Neuronal stem cell (in vitro differentiated cells): ENCODE measurements at regions not wholly inside any gene's neighbourhood (a gene's known extent, or its start where the extent isn't known, plus 50 kb on each side); places are given as distances from the start of the nearest gene placed in this dataset.

Source experiments
- DNase-seq: peaks from one replicate; pipeline ENCODE4 v3.0.0-alpha.2; 2013; ENCODE audit warnings: low spot score
- H2AFZ ChIP-seq: one replicate; pipeline ENCODE4 v1.6.1; 2013; ENCODE audit warnings: mild to moderate bottlenecking, low read length, inconsistent platforms
- H2AK5ac ChIP-seq: 2 replicates; pipeline ENCODE4 v1.6.1; 2013; ENCODE audit warnings: low read depth, mild to moderate bottlenecking, inconsistent platforms, low read length, moderate library complexity, mixed read lengths
- H2BK120ac ChIP-seq: 2 replicates; pipeline ENCODE4 v1.6.1; 2013; ENCODE audit warnings: low read depth, mild to moderate bottlenecking, inconsistent platforms, low read length, moderate library complexity, mixed read lengths
- H2BK12ac ChIP-seq: one replicate; pipeline ENCODE4 v1.6.1; 2013; ENCODE audit warnings: low read length, inconsistent platforms
- H2BK15ac ChIP-seq: 2 replicates; pipeline ENCODE4 v1.6.1; 2013; ENCODE audit warnings: mild to moderate bottlenecking, low read length, inconsistent platforms, mixed read lengths
- H2BK5ac ChIP-seq: one replicate; pipeline ENCODE4 v1.6.1; 2013; ENCODE audit warnings: inconsistent platforms, mild to moderate bottlenecking, low read length, moderate library complexity
- H3K14ac ChIP-seq: one replicate; pipeline ENCODE4 v1.6.1; 2013; ENCODE audit warnings: low read length, inconsistent platforms
- H3K18ac ChIP-seq: 2 replicates; pipeline ENCODE4 v1.6.1; 2013; ENCODE audit warnings: low read length, inconsistent platforms
- H3K23ac ChIP-seq: 2 replicates; pipeline ENCODE4 v1.6.1; 2013; ENCODE audit warnings: low read depth, mild to moderate bottlenecking, mixed read lengths, low read length, inconsistent platforms; ENCODE audit not compliant: poor library complexity
- H3K27ac ChIP-seq: replicated peaks from 3 replicates; pipeline ENCODE4 v1.5.1; 2013; ENCODE audit warnings: low read length, inconsistent platforms
- H3K27me3 ChIP-seq, 3 experiments: 2 replicates each; pipeline ENCODE4 v1.6.1; 2013; ENCODE audit warnings: low read length in 3 of 3, mild to moderate bottlenecking in 2 of 3, inconsistent platforms in 1 of 3, low read depth in 1 of 3, mixed read lengths in 1 of 3, moderate library complexity in 1 of 3; ENCODE audit not compliant: control insufficient read depth in 3 of 3, insufficient read depth in 3 of 3
- H3K36me3 ChIP-seq, 2 donors: replicated peaks in 1 of 2; 2 replicates each; pipeline ENCODE4 v1.6.1; 2013; ENCODE audit warnings: low read length in 2 of 2; ENCODE audit not compliant: control insufficient read depth in 2 of 2, insufficient read depth in 2 of 2
- H3K4ac ChIP-seq: 2 replicates; pipeline ENCODE4 v1.6.1; 2013; ENCODE audit warnings: inconsistent platforms, mild to moderate bottlenecking, low read length, moderate library complexity
- H3K4me1 ChIP-seq, 2 donors: 1 replicate in 1 of 2; 2 replicates in 1 of 2; pipeline ENCODE4 v1.6.1; 2013; ENCODE audit warnings: low read length in 2 of 2, low read depth in 1 of 2; ENCODE audit not compliant: control insufficient read depth in 2 of 2, insufficient read depth in 1 of 2
- H3K4me2 ChIP-seq: one replicate; pipeline ENCODE4 v1.6.1; 2013; ENCODE audit warnings: mild to moderate bottlenecking, low read length, inconsistent platforms; ENCODE audit not compliant: insufficient read depth, poor library complexity, severe bottlenecking
- H3K4me3 ChIP-seq, 2 donors: 2 replicates each; pipeline ENCODE4 v1.5.1; 2013; ENCODE audit warnings: low read length in 2 of 2, mild to moderate bottlenecking in 2 of 2, inconsistent platforms in 1 of 2, moderate library complexity in 1 of 2
- H3K79me1 ChIP-seq: one replicate; pipeline ENCODE4 v1.6.1; 2013; ENCODE audit warnings: low read depth, mild to moderate bottlenecking, inconsistent platforms, low read length, moderate library complexity
- H3K9ac ChIP-seq: one replicate; pipeline ENCODE4 v1.6.1; 2013; ENCODE audit warnings: mild to moderate bottlenecking, low read depth, low read length, inconsistent platforms; ENCODE audit not compliant: poor library complexity
- H3K9me3 ChIP-seq, 2 donors: replicated peaks in 1 of 2; 2 replicates each; pipeline versions ENCODE3 to v1.6.1; 2013; ENCODE audit warnings: low read length in 2 of 2, mild to moderate bottlenecking in 2 of 2, inconsistent platforms in 1 of 2, low read depth in 1 of 2, mixed read lengths in 1 of 2, moderate library complexity in 1 of 2; ENCODE audit not compliant: control insufficient read depth in 2 of 2, insufficient read depth in 1 of 2
- H4K8ac ChIP-seq: one replicate; pipeline ENCODE4 v1.6.1; 2013; ENCODE audit warnings: low read depth, mild to moderate bottlenecking, inconsistent platforms, low read length, moderate library complexity
- H4K91ac ChIP-seq: one replicate; pipeline ENCODE4 v1.6.1; 2013; ENCODE audit warnings: low read length, low read depth, mild to moderate bottlenecking, inconsistent platforms; ENCODE audit not compliant: poor library complexity
- WGBS, 2 donors: extraction: QIAGEN DNeasy Blood & Tissue Kit; methylation state at CpG; one replicate each; pipeline ENCODE4 v1.1.7; 2013; ENCODE audit warnings: missing lambda C conversion rate in 2 of 2, mixed read lengths in 1 of 2; ENCODE audit not compliant: insufficient read length in 2 of 2, insufficient replicate concordance in 1 of 2; ENCODE audit errors: extremely low coverage in 2 of 2; 5-methylcytosine and 5-hydroxymethylcytosine counted together

GRCh38 chr11:130526846-130527245 lies 78.4 kb downstream of the ADAMTS15 start:
- no peak for DNase-seq
- Histone ChIP-seq H2BK15ac (no peak overlapping the region), H2AFZ (no peak overlapping the region), H3K14ac (no peak overlapping the region), H3K9ac (no peak overlapping the region), H3K18ac (no peak overlapping the region), H3K4me3 (no peak overlapping the region), H2BK120ac (no peak overlapping the region), H3K4ac (no peak overlapping the region), H3K27me3 (no peaks in the 10 kb centered on the region), H2AK5ac (no peak overlapping the region), H3K4me1 (peaks cover 22 to 26% of the 10 kb centered on the region in 2 donors), H2BK12ac (no peak overlapping the region), H3K79me1 (no peaks in the 10 kb centered on the region), H3K23ac (no peak overlapping the region), H3K27ac (no peak overlapping the region), H2BK5ac (no peak overlapping the region), H3K36me3 (no peaks in the 10 kb centered on the region), H4K91ac (no peak overlapping the region), H3K9me3 (no peaks in the 10 kb centered on the region), H3K4me2 (no peak overlapping the region), H4K8ac (no peak overlapping the region)
- WGBS, 2 donors = no CpG with 5 or more reads among the region's 3 CpGs

GRCh38 chr11:130527636-130528297 lies 79.3 kb downstream of the ADAMTS15 start:
- peaks cover 14 to 22% of the 10 kb centered on the region in 2 donors for H3K4me1 ChIP-seq
- no peak overlapping the region for H4K91ac ChIP-seq
- no peak overlapping the region for H3K9ac ChIP-seq
- H4K8ac ChIP-seq = peak overlapping the region; percentile 52
- no peak overlapping the region for H2BK120ac ChIP-seq
- H3K4me2 ChIP-seq = no peak overlapping the region
- H3K36me3 ChIP-seq = no peaks in the 10 kb centered on the region
- peak overlapping the region; percentile 39 for H2AFZ ChIP-seq
- no peak overlapping the region for H2BK15ac ChIP-seq
- no peak overlapping the region for H3K14ac ChIP-seq
- H3K4ac ChIP-seq = no peak overlapping the region
- no peak overlapping the region for H3K4me3 ChIP-seq
- WGBS, 2 donors = no CpG with 5 or more reads among the region's 5 CpGs
- no peak for DNase-seq
- no peaks in the 10 kb centered on the region for H3K9me3 ChIP-seq
- H3K27ac ChIP-seq = no peak overlapping the region
- H2BK12ac ChIP-seq = no peak overlapping the region
- H3K18ac ChIP-seq = peak overlapping the region; percentile 55
- H2AK5ac ChIP-seq = peak overlapping the region; percentile 27
- H2BK5ac ChIP-seq = no peak overlapping the region
- H3K79me1 ChIP-seq = no peaks in the 10 kb centered on the region
- H3K23ac ChIP-seq = peak overlapping the region; percentile 20
- H3K27me3 ChIP-seq = no peaks in the 10 kb centered on the region

GRCh38 chr11:130528298-130529261 lies 80.1 kb downstream of the ADAMTS15 start:
- WGBS, 2 donors = no CpG with 5 or more reads among the region's 16 CpGs
- peak overlapping the region; percentile 20 for H3K23ac ChIP-seq
- no peak overlapping the region for H4K91ac ChIP-seq
- H3K9me3 ChIP-seq = no peaks in the 10 kb centered on the region
- H2BK12ac ChIP-seq = no peak overlapping the region
- no peak overlapping the region for H4K8ac ChIP-seq
- H3K4me2 ChIP-seq = no peak overlapping the region
- H2BK120ac ChIP-seq = no peak overlapping the region
- no peak overlapping the region for H3K14ac ChIP-seq
- H3K18ac ChIP-seq = peak overlapping the region; percentile 55
- H3K27ac ChIP-seq = no peak overlapping the region
- H3K4ac ChIP-seq = no peak overlapping the region
- no peak overlapping the region for H2AFZ ChIP-seq
- peak overlapping the region; percentile 27 for H2AK5ac ChIP-seq
- H3K9ac ChIP-seq = no peak overlapping the region
- no peak overlapping the region for H2BK5ac ChIP-seq
- H3K4me1 ChIP-seq = peaks cover 10 to 24% of the 10 kb centered on the region in 2 donors
- H3K79me1 ChIP-seq = no peaks in the 10 kb centered on the region
- H3K27me3 ChIP-seq = no peaks in the 10 kb centered on the region
- H3K36me3 ChIP-seq = no peaks in the 10 kb centered on the region
- H2BK15ac ChIP-seq = no peak overlapping the region
- no peak overlapping the region for H3K4me3 ChIP-seq
- DNase-seq = no peak

- Histone ChIP-seq H3K27me3 (no peaks in the 10 kb centered on the region), H3K4ac (no peak overlapping the region), H3K4me2 (no peak overlapping the region), H3K14ac (no peak overlapping the region), H3K36me3 (no peaks in the 10 kb centered on the region), H2AFZ (no peak overlapping the region), H3K18ac (no peak overlapping the region), H3K9ac (no peak overlapping the region), H3K4me3 (no peak overlapping the region), H3K9me3 (no peaks in the 10 kb centered on the region), H3K4me1 (peaks cover 10 to 24% of the 10 kb centered on the region in 2 donors), H2AK5ac (no peak overlapping the region), H2BK12ac (no peak overlapping the region), H3K27ac (no peak overlapping the region), H2BK5ac (no peak overlapping the region), H3K23ac (no peak overlapping the region), H3K79me1 (no peaks in the 10 kb centered on the region), H4K8ac (no peak overlapping the region), H2BK15ac (no peak overlapping the region), H4K91ac (no peak overlapping the region), H2BK120ac (no peak overlapping the region)
- WGBS, 2 donors = no CpG with 5 or more reads among the region's 5 CpGs
- no peak for DNase-seq
Observed at GRCh38 chr11:130529366-130529765, 80.9 kb downstream of the ADAMTS15 start.
